Right lobe of liver (tissue), 4 donors: ENCODE measurements at regions not wholly inside any gene's neighbourhood (a gene's known extent, or its start where the extent isn't known, plus 50 kb on each side); places are given as distances from the start of the nearest gene placed in this dataset.

Source experiments
- POLR2A ChIP-seq: fragments of 450-650 bp; IDR thresholded peaks from one replicate; pipeline ENCODE4 v1.6.1; 2017; ENCODE audit warnings: antibody characterized with exemption, mild to moderate bottlenecking
- TF ChIP-seq, protein P1 (sequence below), 4 donors: fragments of 200-600 bp in 3 of 4; fragments of 450-650 bp in 1 of 4; IDR thresholded peaks; one replicate each; pipeline versions ENCODE4 v1.5.1 to v1.8.0; 2016 to 2022; ENCODE audit warnings: antibody characterized with exemption in 4 of 4, mild to moderate bottlenecking in 2 of 4
- donor health status: DM: no; HTN: no; CAD: no.
- donor health status: DM: no; HTN: no; CAD: no.
- donor health status: DM: no; HTN: yes; CAD: no.

DNA sequence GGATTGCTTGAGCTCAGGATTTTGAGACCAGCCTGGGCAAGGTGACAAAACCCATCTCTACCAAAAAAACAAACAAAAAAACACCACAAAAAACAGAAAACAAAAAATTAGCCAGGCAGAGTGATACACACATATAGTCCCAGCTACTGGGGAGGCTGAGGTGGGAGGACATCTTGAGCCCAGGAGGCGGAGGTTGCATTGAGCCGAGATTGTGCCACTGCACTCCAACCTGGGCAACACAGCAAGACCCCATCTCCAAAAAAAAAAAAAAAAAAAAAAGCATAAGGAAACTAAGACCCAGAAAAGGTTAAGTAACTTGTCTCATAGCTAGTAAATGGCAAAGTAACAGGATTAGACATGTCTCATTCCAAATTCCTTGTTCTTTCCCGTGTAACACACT is 56.3 kb upstream of the PSMA6 start:
- TF ChIP-seq POLR2A, result no peak
- TF ChIP-seq, protein P1, sequence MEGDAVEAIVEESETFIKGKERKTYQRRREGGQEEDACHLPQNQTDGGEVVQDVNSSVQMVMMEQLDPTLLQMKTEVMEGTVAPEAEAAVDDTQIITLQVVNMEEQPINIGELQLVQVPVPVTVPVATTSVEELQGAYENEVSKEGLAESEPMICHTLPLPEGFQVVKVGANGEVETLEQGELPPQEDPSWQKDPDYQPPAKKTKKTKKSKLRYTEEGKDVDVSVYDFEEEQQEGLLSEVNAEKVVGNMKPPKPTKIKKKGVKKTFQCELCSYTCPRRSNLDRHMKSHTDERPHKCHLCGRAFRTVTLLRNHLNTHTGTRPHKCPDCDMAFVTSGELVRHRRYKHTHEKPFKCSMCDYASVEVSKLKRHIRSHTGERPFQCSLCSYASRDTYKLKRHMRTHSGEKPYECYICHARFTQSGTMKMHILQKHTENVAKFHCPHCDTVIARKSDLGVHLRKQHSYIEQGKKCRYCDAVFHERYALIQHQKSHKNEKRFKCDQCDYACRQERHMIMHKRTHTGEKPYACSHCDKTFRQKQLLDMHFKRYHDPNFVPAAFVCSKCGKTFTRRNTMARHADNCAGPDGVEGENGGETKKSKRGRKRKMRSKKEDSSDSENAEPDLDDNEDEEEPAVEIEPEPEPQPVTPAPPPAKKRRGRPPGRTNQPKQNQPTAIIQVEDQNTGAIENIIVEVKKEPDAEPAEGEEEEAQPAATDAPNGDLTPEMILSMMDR (IDR thresholded peaks at IDR 0.05), result no peak
